ENCODE measurements at regions not wholly inside any gene's neighbourhood (a gene's known extent, or its start where the extent isn't known, plus 50 kb on each side); places are given as distances from the start of the nearest gene placed in this dataset.

GRCh38 chr16:74034200-74034599, 262.4 kb upstream of the PSMD7 start:
- Histone ChIP-seq H3K9me3 (ENCODE audit: control insufficient read depth, low read length) (no peaks in the 10 kb centered on the region), H3K4me3 (ENCODE audit: extremely low read depth, insufficient read depth, low read length, poor library complexity, severe bottlenecking) (no peak overlapping the region), H3K4me1 (ENCODE audit: control insufficient read depth, insufficient read depth, low read length, poor library complexity, severe bottlenecking) (no peaks in the 10 kb centered on the region), H3K36me3 (ENCODE audit: control insufficient read depth, insufficient read depth, low read length) (no peaks in the 10 kb centered on the region), H3K27ac (ENCODE audit: low read depth, low read length, severe bottlenecking) (no peak overlapping the region)
- WGBS, 2 experiments (ENCODE audit: insufficient coverage in 2 of 2) = 69 to 72% methylated on average over 7 to 8 of the region's 9 CpGs

DNA sequence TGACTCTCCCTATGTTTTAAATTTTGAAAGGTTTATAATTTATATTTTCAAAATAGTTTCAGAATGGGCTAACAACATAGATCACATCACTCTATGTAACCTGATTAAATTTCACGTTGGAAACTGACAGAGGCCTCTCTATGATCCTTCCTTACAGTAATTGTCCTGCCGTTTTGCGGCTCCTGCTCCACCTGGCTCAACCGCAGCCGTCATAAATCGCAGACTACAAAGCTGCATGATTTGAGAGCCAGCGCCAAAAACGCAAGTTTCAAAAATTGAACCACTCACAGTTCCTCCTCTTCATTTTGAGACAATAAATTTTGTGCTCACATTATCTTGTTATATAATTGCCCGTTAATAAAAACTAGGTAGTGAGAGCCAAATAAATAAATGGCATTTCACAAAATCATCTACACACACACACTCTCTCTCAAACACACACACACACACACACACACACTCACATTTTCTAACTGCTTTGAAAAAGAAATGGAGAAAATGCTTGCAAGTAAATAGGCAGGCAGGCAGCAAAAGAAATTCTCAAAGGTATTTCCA, 263.1 kb upstream of the PSMD7 start:
- Histone ChIP-seq H3K4me3 (ENCODE audit: extremely low read depth, insufficient read depth, low read length, poor library complexity, severe bottlenecking) (no peak overlapping the region), H3K27ac (ENCODE audit: low read depth, low read length, severe bottlenecking) (no peak overlapping the region), H3K9me3 (ENCODE audit: control insufficient read depth, low read length) (no peaks in the 10 kb centered on the region), H3K36me3 (ENCODE audit: control insufficient read depth, insufficient read depth, low read length) (no peaks in the 10 kb centered on the region), H3K4me1 (ENCODE audit: control insufficient read depth, insufficient read depth, low read length, poor library complexity, severe bottlenecking) (no peaks in the 10 kb centered on the region)
- WGBS, 2 experiments (ENCODE audit: insufficient coverage in 2 of 2) = 78 to 83% methylated on average over 8 of the region's 9 CpGs

GRCh38 chr16:74031551-74031950, 265.1 kb upstream of the PSMD7 start:
- H3K36me3 ChIP-seq (ENCODE audit: control insufficient read depth, insufficient read depth, low read length) = no peaks in the 10 kb centered on the region
- WGBS, 2 experiments (ENCODE audit: insufficient coverage in 2 of 2) = 68 to 69% methylated on average over 4 of the region's 4 CpGs
- H3K4me1 ChIP-seq (ENCODE audit: control insufficient read depth, insufficient read depth, low read length, poor library complexity, severe bottlenecking) = no peaks in the 10 kb centered on the region
- H3K4me3 ChIP-seq (ENCODE audit: extremely low read depth, insufficient read depth, low read length, poor library complexity, severe bottlenecking) = no peak overlapping the region
- no peak overlapping the region for H3K27ac ChIP-seq (ENCODE audit: low read depth, low read length, severe bottlenecking)
- H3K9me3 ChIP-seq (ENCODE audit: control insufficient read depth, low read length) = no peaks in the 10 kb centered on the region

- Histone ChIP-seq H3K27ac (ENCODE audit: low read depth, low read length, severe bottlenecking) (no peak overlapping the region), H3K4me1 (ENCODE audit: control insufficient read depth, insufficient read depth, low read length, poor library complexity, severe bottlenecking) (no peaks in the 10 kb centered on the region)
Observed at GRCh38 chr16:74030000-74030706, 266.5 kb upstream of the PSMD7 start.

DNA sequence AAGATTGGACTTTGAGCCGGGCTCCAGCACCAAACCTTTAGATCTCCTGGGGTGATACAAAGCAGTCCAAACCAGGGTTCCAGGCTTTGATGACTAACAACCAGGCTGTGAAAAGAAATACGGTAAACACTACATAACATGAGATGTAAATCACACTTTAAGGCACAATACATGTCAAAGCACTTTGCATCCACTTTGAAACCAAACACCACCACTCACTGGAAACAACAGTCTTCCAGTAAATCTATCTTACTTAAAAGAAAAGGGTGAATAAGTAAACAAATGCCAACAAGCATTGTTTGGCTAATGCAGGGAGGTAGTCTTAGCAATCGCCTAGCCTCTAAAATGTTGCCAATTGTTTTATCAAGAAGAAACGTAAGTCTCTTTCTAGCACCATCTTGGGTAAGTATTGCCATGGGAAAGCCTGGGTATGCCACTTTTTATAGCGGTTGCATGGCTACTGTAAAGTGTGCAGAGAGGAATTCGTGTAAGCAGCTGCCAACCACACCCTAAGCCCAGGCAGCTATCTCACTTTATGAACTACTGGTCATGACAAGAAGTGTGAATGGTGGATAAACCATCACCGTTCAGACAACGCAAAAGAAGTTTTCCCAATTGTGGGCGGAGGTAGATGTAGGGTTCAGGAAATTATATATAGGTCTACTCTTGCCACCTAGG, 267.4 kb upstream of the PSMD7 start:
- Histone ChIP-seq H3K9me3 (ENCODE audit: control insufficient read depth, low read length) (no peaks in the 10 kb centered on the region), H3K4me3 (ENCODE audit: extremely low read depth, insufficient read depth, low read length, poor library complexity, severe bottlenecking) (no peak overlapping the region), H3K36me3 (ENCODE audit: control insufficient read depth, insufficient read depth, low read length) (no peaks in the 10 kb centered on the region), H3K27ac (ENCODE audit: low read depth, low read length, severe bottlenecking) (no peak overlapping the region), H3K4me1 (ENCODE audit: control insufficient read depth, insufficient read depth, low read length, poor library complexity, severe bottlenecking) (no peaks in the 10 kb centered on the region)
- WGBS, 2 experiments (ENCODE audit: insufficient coverage in 2 of 2) = 57 to 72% methylated on average over 6 of the region's 9 CpGs

More at GRCh38 chr16:74030000-74030706, 266.5 kb upstream of the PSMD7 start:
- Histone ChIP-seq H3K36me3 (ENCODE audit: control insufficient read depth, insufficient read depth, low read length) (no peaks in the 10 kb centered on the region), H3K9me3 (ENCODE audit: control insufficient read depth, low read length) (no peaks in the 10 kb centered on the region), H3K4me3 (ENCODE audit: extremely low read depth, insufficient read depth, low read length, poor library complexity, severe bottlenecking) (no peak overlapping the region)
- WGBS, 2 experiments (ENCODE audit: insufficient coverage in 2 of 2) = 56 to 57% methylated on average over 3 of the region's 10 CpGs

DNA sequence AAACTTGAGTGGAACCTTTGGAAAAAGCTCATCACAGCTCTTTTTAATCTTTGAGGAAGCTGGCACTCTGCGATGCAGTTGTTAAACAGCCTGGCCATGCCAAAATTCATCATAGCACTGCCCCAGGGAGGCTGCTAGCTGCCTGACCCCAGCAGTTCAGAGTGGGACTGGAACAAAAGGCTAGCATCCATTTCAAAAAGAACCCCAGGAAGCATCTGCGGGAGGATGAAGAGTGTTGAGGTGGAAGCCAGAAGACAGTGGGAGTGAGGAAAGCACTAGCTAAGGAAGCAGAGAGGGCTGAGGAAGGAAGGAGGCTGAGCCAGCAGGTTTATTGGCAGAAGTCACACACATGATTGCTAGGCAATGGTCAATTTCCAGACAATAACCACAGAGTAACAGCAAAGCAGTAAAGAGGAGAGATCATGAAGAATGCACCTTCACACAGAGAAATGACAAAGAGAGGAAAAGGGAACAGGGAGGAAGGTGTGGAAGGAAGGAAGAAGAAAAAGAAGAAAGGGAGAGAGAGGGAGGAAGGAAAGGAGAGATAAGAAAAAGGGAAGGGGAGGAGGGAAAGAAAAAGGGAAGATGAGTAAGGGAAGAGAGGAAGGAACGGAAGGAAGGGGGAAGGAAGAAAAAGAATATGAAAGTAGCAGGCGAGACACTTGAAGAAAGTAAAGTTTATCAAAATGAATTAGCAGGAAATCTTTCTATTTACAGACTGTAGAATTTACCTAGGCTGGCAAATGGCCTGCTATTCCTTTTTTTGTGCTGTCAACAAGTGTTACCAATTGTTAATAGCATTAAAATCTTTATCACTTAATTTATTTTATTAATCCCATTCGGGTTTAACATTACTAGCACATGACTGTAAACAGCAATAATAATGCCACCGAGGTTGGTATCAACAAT, 270.0 kb upstream of the PSMD7 start:
- no peaks in the 10 kb centered on the region for H3K36me3 ChIP-seq (ENCODE audit: control insufficient read depth, insufficient read depth, low read length)
- H3K4me3 ChIP-seq (ENCODE audit: extremely low read depth, insufficient read depth, low read length, poor library complexity, severe bottlenecking) = no peak overlapping the region
- H3K27ac ChIP-seq (ENCODE audit: low read depth, low read length, severe bottlenecking) = no peak overlapping the region
- no peaks in the 10 kb centered on the region for H3K9me3 ChIP-seq (ENCODE audit: control insufficient read depth, low read length)
- H3K4me1 ChIP-seq (ENCODE audit: control insufficient read depth, insufficient read depth, low read length, poor library complexity, severe bottlenecking) = no peaks in the 10 kb centered on the region
- whole genome bisulfite sequencing, 2 experiments (ENCODE audit: insufficient coverage in 2 of 2) = 19 to 49% methylated on average over 3 to 5 of the region's 6 CpGs

GRCh38 chr16:74024953-74025352, 271.7 kb upstream of the PSMD7 start:
- no peaks in the 10 kb centered on the region for H3K36me3 ChIP-seq (ENCODE audit: control insufficient read depth, insufficient read depth, low read length)
- no peaks in the 10 kb centered on the region for H3K9me3 ChIP-seq (ENCODE audit: control insufficient read depth, low read length)
- H3K4me3 ChIP-seq (ENCODE audit: extremely low read depth, insufficient read depth, low read length, poor library complexity, severe bottlenecking) = no peak overlapping the region
- no peaks in the 10 kb centered on the region for H3K4me1 ChIP-seq (ENCODE audit: control insufficient read depth, insufficient read depth, low read length, poor library complexity, severe bottlenecking)
- H3K27ac ChIP-seq (ENCODE audit: low read depth, low read length, severe bottlenecking) = no peak overlapping the region
- WGBS, 2 experiments (ENCODE audit: insufficient coverage in 2 of 2) = 80 to 100% methylated on average over 1 to 2 of the region's 2 CpGs

DNA sequence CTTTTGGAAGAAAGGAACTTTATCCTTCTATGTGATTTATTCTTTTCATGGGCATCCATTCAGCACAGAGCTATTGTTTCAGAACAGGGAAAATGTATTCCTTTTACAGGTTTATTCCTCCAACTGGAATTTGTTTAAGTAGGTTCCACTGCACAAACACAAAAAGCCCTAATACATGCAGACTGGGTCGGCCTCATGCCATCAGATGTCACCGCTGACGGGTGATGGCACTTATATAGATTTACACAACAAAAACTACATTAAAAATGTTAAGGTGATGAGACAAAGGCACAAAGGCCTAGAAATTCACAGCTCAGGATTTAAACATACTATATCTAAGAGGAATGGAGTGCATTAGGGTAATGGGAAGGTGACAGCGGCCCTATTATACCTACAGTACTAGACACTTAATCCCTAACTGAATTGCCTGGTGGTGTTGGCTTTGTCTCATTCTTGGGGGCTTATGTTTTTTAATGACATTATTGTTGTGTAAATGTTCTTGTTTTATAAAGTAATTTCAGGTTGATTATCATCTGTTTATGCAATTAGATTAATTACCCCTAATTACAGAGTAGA, 276.4 kb upstream of the PSMD7 start:
- no peak overlapping the region for H3K27ac ChIP-seq (ENCODE audit: low read depth, low read length, severe bottlenecking)
- no CpG with 5 or more reads among the region's 4 CpGs for WGBS, 2 experiments (ENCODE audit: insufficient coverage in 2 of 2)

DNA sequence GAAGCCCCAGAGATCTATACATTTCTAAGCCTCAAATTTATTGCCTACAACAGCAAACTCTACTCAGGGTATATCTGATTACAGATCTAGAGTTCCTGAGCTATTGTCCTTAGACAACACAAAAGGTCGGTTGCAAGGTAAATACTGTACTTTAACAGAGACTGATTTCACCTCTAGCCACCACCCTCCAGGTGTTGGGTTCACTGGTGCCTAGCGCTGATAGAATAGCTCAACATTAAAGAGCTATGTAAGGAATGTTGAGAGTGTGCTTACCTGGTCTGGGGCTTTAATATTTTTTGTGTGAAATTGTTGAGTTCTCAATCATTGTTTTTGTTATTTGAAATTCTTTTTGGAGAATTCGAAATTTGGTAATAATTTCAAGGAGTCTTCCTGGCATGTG, 277.0 kb upstream of the PSMD7 start:
- peaks cover 1% of the 10 kb centered on the region for H3K9me3 ChIP-seq (ENCODE audit: control insufficient read depth, low read length)
- H3K4me1 ChIP-seq (ENCODE audit: control insufficient read depth, insufficient read depth, low read length, poor library complexity, severe bottlenecking) = no peaks in the 10 kb centered on the region
- H3K4me3 ChIP-seq (ENCODE audit: extremely low read depth, insufficient read depth, low read length, poor library complexity, severe bottlenecking) = no peak overlapping the region
- WGBS, 2 experiments (ENCODE audit: insufficient coverage in 2 of 2) = 83% methylated on average over 1 of the region's 3 CpGs; no CpG with 5 or more reads in 1 of the 2 experiments
- H3K27ac ChIP-seq (ENCODE audit: low read depth, low read length, severe bottlenecking) = no peak overlapping the region
- no peaks in the 10 kb centered on the region for H3K36me3 ChIP-seq (ENCODE audit: control insufficient read depth, insufficient read depth, low read length)

More for the DNA sequence above, 276.4 kb upstream of the PSMD7 start:
- H3K9me3 ChIP-seq (ENCODE audit: control insufficient read depth, low read length) = no peaks in the 10 kb centered on the region
- H3K36me3 ChIP-seq (ENCODE audit: control insufficient read depth, insufficient read depth, low read length) = no peaks in the 10 kb centered on the region
- no peak overlapping the region for H3K4me3 ChIP-seq (ENCODE audit: extremely low read depth, insufficient read depth, low read length, poor library complexity, severe bottlenecking)
- H3K4me1 ChIP-seq (ENCODE audit: control insufficient read depth, insufficient read depth, low read length, poor library complexity, severe bottlenecking) = no peaks in the 10 kb centered on the region

GRCh38 chr16:74015953-74016352, 280.7 kb upstream of the PSMD7 start:
- Histone ChIP-seq H3K9me3 (ENCODE audit: control insufficient read depth, low read length) (peaks cover 2% of the 10 kb centered on the region), H3K4me3 (ENCODE audit: extremely low read depth, insufficient read depth, low read length, poor library complexity, severe bottlenecking) (no peak overlapping the region), H3K4me1 (ENCODE audit: control insufficient read depth, insufficient read depth, low read length, poor library complexity, severe bottlenecking) (no peaks in the 10 kb centered on the region), H3K27ac (ENCODE audit: low read depth, low read length, severe bottlenecking) (no peak overlapping the region), H3K36me3 (ENCODE audit: control insufficient read depth, insufficient read depth, low read length) (no peaks in the 10 kb centered on the region)
